CD4-positive, alpha-beta T cell treated with Interleukin-6 for 4 hours (primary cell): ENCODE measurements at regions not wholly inside any gene's neighbourhood (a gene's known extent, or its start where the extent isn't known, plus 50 kb on each side); places are given as distances from the start of the nearest gene placed in this dataset.
"Not testable (repeated sequence)": the region's sequence is repeated elsewhere in the genome, so short reads cannot be mapped to it uniquely, and the experiment has no call there.

ENCODE experiments used
- DNase-seq: peaks from one replicate; pipeline ENCODE4 v3.0.0-alpha.2; 2020; ENCODE audit warnings: mixed read lengths

GRCh38 chr1:224791362-224791941 lies 138.0 kb upstream of the DNAH14 start:
- DNase-seq = no peak

GRCh38 chr1:224795591-224795990 lies 133.9 kb upstream of the DNAH14 start:
- no peak for DNase-seq

- no peak for DNase-seq
These were observed 130.4 kb upstream of the DNAH14 start for GRCh38 chr1:224799083-224799482.

- no peak for DNase-seq
These were observed 128.9 kb upstream of the DNAH14 start for GRCh38 chr1:224800486-224801119.

GRCh38 chr1:224801844-224802490 lies 127.5 kb upstream of the DNAH14 start:
- DNase-seq = no peak

GRCh38 chr1:224802617-224803016 lies 126.9 kb upstream of the DNAH14 start:
- no peak for DNase-seq

- no peak for DNase-seq
These were observed 125.3 kb upstream of the DNAH14 start for GRCh38 chr1:224804220-224804619.

GRCh38 chr1:224805889-224806288 lies 123.6 kb upstream of the DNAH14 start:
- no peak for DNase-seq

- no peak for DNase-seq
These were observed 120.3 kb upstream of the DNAH14 start for GRCh38 chr1:224809137-224809536.

- no peak for DNase-seq
These were observed 119.9 kb upstream of the DNAH14 start for GRCh38 chr1:224809613-224810012.

- DNase-seq = no peak
These were observed 117.9 kb upstream of the DNAH14 start for GRCh38 chr1:224811564-224811963.

- DNase-seq = no peak
These were observed 113.8 kb upstream of the DNAH14 start for GRCh38 chr1:224815647-224816046.

- no peak for DNase-seq
These were observed 113.4 kb upstream of the DNAH14 start for GRCh38 chr1:224816062-224816461.

GRCh38 chr1:224817382-224817781 lies 112.1 kb upstream of the DNAH14 start:
- DNase-seq = no peak

- DNase-seq = no peak
These were observed 109.6 kb upstream of the DNAH14 start for GRCh38 chr1:224819861-224820260.

GRCh38 chr1:224820341-224820740 lies 109.1 kb upstream of the DNAH14 start:
- no peak for DNase-seq

GRCh38 chr1:224821751-224822150 lies 107.7 kb upstream of the DNAH14 start:
- not testable (repeated sequence) for DNase-seq

GRCh38 chr1:224825525-224826000 lies 103.9 kb upstream of the DNAH14 start:
- DNase-seq = no peak

- no peak for DNase-seq
These were observed 100.8 kb upstream of the DNAH14 start for GRCh38 chr1:224828691-224829090.

- no peak for DNase-seq
These were observed 98.0 kb upstream of the DNAH14 start for GRCh38 chr1:224831501-224831900.

- DNase-seq = not testable (repeated sequence)
These were observed 89.7 kb upstream of the DNAH14 start for GRCh38 chr1:224839648-224840300.

- DNase-seq = not testable (repeated sequence)
These were observed 87.7 kb upstream of the DNAH14 start for GRCh38 chr1:224841803-224842202.

- no peak for DNase-seq
These were observed 83.2 kb upstream of the DNAH14 start for GRCh38 chr1:224846119-224846907.
